ENCODE measurements at regions not wholly inside any gene's neighbourhood (a gene's known extent, or its start where the extent isn't known, plus 50 kb on each side); places are given as distances from the start of the nearest gene placed in this dataset.
"Not testable (repeated sequence)": the region's sequence is repeated elsewhere in the genome, so short reads cannot be mapped to it uniquely, and the experiment has no call there.

GRCh38 chr2:3899536-3900155 lies 196.3 kb downstream of the DCDC2C start:
- no peak for DNase-seq (ENCODE audit: low spot score)

GRCh38 chr2:3902131-3902530 lies 198.8 kb downstream of the DCDC2C start:
- no peak for DNase-seq (ENCODE audit: low spot score)

- DNase-seq (ENCODE audit: low spot score), result no peak
These were observed 200.7 kb downstream of the DCDC2C start for GRCh38 chr2:3904061-3904460.

- DNase-seq (ENCODE audit: low spot score), result not testable (repeated sequence)
These were observed 205.1 kb downstream of the DCDC2C start for GRCh38 chr2:3908498-3908897.

GRCh38 chr2:3911882-3912455 lies 208.6 kb downstream of the DCDC2C start:
- DNase-seq (ENCODE audit: low spot score), result no peak

- DNase-seq (ENCODE audit: low spot score), result no peak
These were observed 209.8 kb downstream of the DCDC2C start for GRCh38 chr2:3913166-3913565.

- no peak for DNase-seq (ENCODE audit: low spot score)
These were observed 210.9 kb downstream of the DCDC2C start for GRCh38 chr2:3914241-3914640.

- no peak for DNase-seq (ENCODE audit: low spot score)
These were observed 223.7 kb downstream of the DCDC2C start for GRCh38 chr2:3927031-3927430.

GRCh38 chr2:3929374-3929773 lies 226.0 kb downstream of the DCDC2C start:
- DNase-seq (ENCODE audit: low spot score), result no peak

- DNase-seq (ENCODE audit: low spot score), result no peak
These were observed 226.9 kb downstream of the DCDC2C start for GRCh38 chr2:3930246-3930645.

- DNase-seq (ENCODE audit: low spot score), result no peak
These were observed 237.3 kb downstream of the DCDC2C start for GRCh38 chr2:3940661-3941060.

- DNase-seq (ENCODE audit: low spot score), result no peak
These were observed 239.5 kb downstream of the DCDC2C start for GRCh38 chr2:3942841-3943240.

GRCh38 chr2:3944071-3944470 lies 240.7 kb downstream of the DCDC2C start:
- no peak for DNase-seq (ENCODE audit: low spot score)

- DNase-seq (ENCODE audit: low spot score), result no peak
These were observed 241.5 kb downstream of the DCDC2C start for GRCh38 chr2:3944841-3945240.

GRCh38 chr2:3948191-3948590 lies 244.8 kb downstream of the DCDC2C start:
- no peak for DNase-seq (ENCODE audit: low spot score)

GRCh38 chr2:3951131-3951954 lies 248.0 kb downstream of the DCDC2C start:
- DNase-seq (ENCODE audit: low spot score), result no peak

GRCh38 chr2:3952866-3953516 lies 249.6 kb downstream of the DCDC2C start:
- DNase-seq (ENCODE audit: low spot score), result no peak

GRCh38 chr2:3954261-3954660 lies 250.9 kb downstream of the DCDC2C start:
- DNase-seq (ENCODE audit: low spot score), result no peak

GRCh38 chr2:3956406-3956805 lies 253.0 kb downstream of the DCDC2C start:
- DNase-seq (ENCODE audit: low spot score), result no peak

GRCh38 chr2:3956892-3957291 lies 253.5 kb downstream of the DCDC2C start:
- DNase-seq (ENCODE audit: low spot score), result no peak

- no peak for DNase-seq (ENCODE audit: low spot score)
These were observed 255.1 kb downstream of the DCDC2C start for GRCh38 chr2:3958465-3958864.

GRCh38 chr2:3958969-3959368 lies 255.6 kb downstream of the DCDC2C start:
- no peak for DNase-seq (ENCODE audit: low spot score)
